Kidney capillary endothelial cell (primary cell): ENCODE measurements at regions not wholly inside any gene's neighbourhood (a gene's known extent, or its start where the extent isn't known, plus 50 kb on each side); places are given as distances from the start of the nearest gene placed in this dataset.

Experiments used
- DNase-seq: peaks from one replicate; pipeline ENCODE4 v3.0.0-alpha.2; 2018; ENCODE audit warnings: low spot score

DNA sequence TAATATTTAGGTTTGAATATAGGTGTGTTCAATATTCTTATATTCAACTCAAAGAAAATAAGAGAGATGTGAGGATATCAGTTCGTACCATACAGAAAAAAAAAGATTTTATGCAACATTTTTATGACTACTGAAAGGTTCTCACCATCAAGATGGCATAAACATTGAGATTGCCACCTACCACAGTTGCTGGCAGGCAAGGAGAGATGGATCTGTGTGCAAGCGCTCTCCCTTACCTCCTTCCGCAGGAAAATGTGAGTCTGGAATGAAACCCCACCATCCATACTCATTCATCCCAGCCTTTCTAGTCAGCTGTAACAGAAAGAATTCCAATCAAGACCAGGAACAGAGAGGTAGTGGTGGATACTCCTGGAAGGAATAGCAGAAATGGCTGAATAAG lies 376.9 kb downstream of the PPP3CA start:
- DNase-seq, result no peak

DNA sequence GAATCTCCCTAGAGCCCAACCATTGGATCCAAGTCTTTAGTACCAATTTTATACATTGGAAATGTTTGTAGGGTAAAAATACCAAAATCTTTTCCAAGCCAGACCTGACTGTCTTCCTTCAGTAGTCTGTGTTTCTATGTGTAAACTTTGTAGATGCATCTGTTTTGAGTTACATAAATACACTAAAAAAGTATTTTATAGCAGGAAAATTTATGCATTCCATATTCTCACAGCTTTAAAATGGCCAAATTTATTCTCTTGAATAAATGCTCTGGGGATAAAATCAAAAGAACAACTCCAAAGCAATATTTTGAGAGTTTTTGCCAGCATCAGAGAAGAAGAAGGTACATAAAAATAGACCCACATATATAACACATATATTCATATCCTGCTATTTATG lies 377.4 kb downstream of the PPP3CA start:
- DNase-seq, result no peak

DNA sequence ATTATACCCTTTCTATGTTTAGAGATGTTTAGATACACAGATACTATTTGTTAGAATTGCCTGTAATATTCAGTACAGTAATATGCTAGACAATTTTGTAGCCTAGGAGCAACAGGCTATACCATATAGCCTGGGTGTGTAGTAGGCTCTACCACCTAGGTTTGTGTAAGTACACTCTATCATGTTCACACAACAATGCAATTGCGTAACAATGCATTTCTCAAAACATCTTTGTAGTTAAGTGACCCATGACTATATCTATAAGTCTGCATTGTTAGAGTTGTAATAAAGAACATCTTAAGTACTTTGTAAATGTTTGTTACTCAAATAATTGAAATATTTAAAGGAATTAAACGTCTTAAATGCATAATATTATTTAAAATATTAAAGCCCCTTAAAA lies 379.3 kb downstream of the PPP3CA start:
- no peak for DNase-seq

DNA sequence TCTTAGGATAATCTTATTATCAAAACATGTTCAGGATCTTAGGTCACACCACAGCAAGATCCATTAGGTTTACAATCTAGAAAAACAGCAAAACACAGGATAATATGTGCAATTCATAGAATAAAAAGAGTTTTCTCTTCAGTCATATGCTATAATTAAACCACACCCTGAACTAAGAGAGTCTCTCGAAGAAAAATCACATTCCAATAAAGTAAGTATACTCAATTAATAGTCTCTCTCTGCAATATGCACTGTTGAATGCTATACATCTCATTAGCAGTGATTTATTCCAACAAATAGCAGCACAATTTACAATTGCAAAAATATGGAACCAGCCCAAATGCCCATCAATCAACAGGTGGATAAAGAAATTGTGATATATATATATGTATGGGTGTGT lies 383.7 kb downstream of the PPP3CA start:
- no peak for DNase-seq

DNA sequence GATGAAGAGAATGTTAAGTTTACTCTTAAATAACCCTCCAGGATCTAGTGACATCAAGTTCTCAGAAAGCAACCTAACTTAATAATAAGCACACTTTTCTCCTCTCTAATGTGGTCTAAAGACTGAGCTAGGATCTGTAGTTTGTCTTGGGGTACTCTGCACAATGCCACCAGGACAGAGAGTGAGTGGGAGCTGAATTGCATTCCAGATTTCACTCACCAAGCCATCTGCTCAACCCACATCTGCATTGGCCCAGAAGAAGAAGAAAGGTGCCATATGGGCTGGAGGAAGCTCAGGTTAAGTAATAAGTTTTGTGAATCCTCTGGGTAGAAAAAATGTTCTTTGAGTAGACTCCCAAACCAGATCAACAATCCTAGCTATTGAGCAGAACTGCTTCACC lies 384.6 kb downstream of the PPP3CA start:
- DNase-seq, result no peak

DNA sequence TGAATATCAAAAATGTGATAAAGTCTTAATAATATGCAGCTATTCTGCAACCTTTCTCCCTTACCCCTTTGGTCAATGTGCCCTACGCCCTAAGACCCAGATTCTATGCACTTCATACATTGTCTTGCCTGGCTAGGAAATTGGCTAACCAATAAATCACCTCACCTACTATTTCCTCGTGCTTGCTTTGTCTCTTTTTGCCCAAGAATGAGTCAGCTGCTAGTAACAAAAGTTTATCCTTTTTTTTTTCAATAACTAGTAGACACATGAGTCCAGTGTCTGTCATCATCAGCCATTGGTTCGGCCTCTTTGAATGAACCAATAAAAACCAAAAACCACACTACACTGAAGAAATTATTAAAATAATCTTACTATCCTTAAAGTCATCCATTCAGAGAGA lies 387.1 kb downstream of the PPP3CA start:
- peak; percentile 2 for DNase-seq

DNA sequence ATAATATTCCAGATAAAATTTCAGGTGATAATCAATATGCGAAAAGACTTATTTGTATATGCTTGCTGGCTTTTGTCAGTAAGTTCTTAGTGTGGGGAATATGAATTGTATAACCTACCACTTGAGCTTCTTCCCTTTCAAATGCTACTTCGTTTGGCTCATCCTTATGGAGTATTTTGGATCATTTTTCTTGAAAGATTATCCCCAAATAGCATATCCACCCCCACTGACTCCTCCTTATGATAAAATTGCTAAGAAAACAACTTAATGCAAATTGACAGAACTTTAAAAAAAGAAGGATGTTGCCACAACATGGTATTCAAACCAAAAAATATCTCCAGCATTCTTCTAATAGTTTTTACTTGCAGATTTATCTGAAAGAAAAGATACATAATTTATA lies 393.3 kb downstream of the PPP3CA start:
- DNase-seq, result no peak

DNA sequence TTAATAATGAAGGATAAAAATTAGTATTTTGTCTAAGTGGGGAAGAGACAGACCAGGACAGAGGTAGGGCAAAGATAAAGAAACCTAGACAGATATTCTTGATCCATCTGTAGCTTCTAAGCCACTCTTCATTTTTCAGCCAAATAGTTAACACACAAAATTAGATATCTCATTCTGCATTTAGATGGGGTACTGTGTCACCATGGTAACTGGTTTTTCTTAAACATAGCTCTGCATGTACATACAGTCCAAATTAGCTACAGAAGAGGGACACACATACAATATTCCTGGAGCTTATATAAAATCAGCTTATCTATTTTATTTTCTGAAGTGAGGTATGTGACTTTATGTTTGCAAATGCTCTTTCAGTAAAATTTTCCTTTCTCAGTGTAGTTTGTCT lies 393.7 kb downstream of the PPP3CA start:
- no peak for DNase-seq

DNA sequence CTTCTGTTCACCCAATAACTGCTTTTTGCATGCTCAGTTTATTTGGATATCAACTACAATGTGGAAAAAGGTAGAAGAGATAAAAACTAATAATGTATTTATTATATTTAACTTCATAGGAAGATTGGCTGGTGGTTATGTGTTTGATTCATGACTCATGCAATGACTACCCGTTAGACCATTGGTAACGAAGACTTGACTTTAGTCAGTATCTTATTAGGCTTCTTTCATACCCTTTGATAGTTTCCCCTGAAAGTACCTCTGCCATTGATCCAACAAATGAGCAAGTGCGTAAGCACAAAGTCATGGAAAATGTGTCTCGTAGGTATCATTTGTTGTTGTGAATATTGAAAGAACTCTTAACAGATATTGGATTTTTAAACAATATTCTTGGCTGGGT lies 394.7 kb downstream of the PPP3CA start:
- no peak for DNase-seq

DNA sequence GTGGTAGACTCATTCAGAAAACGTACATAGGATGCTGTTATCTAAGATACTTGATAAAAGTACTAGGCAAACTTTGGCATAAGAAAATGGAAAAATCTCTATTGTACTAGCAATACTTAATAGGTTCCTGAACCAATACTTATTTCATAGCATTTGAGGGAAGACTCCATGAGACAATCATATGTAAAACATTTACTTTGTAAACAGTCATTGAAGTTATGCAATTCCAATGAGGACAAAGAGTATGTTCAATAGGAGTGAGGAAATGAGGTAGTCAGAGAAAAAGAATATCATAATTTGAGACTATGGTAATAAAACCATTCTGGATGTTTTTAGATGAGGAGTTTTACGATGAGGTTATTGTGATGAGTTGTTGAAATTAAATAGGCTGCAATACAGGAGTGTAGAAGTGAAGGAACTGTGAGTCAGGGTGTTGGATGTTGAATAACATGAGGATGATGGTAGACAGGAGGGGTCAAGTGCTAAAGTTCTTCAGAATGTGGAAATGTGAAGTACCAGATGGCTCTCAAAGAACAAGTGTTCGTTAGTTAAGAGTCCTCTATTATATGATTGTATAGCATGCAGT lies 397.9 kb downstream of the PPP3CA start:
- no peak for DNase-seq

DNA sequence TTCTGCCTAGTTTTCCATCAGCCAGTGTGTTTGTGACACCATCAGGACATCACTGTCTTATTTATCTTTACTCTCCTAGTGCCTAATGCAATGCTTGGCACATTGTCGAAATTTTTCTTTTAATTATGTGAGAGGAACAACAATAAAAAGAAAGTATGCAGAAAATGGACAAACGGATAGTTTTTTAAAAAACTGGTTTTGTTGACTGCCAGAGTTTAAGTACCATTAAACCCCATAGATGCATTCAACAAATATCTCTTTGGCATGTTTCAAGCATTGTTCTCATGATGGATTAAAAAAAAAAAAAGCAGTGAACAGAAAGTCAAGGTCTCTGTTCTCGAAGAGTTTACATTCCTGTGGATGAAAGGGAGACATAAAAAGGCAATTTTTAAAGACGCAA lies 398.4 kb downstream of the PPP3CA start:
- no peak for DNase-seq

DNA sequence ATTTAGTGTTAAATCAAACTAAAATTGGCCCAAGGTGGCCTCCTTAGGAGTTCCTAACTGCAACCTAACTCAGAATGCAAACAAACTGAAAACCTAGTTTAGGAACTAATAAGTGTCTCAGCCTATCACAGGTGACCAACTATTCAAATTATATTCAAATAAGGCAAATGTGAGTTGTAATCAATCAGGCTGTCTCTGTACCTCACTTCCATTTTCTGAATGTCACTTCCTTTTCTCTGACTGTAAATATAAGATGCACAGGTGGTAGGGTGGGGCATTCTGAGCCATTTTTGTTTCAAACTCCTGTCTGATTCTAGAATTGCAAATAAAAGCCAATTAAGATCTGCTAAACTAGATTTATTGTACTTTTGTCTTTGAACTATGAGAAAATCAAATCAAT lies 401.5 kb downstream of the PPP3CA start:
- no peak for DNase-seq

DNA sequence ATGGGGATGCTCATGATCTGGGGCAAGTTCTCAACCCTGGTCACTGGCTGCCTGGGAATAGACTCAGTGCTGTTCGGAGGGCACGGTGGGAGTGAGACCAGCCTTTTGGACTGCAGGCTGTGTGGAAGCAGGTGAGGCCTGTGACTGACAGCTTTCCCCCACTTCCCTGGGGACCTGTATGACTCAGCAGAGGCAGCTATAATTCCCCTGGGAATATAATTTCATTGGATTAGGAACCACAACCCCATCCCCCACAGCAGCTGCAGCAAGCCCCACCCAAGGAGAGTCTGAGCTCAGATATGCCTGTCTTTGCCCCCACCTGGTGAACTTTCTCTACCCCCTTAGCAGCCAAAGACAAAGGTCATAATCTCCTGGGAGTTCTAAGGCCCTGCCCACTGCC lies 408.6 kb downstream of the PPP3CA start:
- DNase-seq, result no peak

DNA sequence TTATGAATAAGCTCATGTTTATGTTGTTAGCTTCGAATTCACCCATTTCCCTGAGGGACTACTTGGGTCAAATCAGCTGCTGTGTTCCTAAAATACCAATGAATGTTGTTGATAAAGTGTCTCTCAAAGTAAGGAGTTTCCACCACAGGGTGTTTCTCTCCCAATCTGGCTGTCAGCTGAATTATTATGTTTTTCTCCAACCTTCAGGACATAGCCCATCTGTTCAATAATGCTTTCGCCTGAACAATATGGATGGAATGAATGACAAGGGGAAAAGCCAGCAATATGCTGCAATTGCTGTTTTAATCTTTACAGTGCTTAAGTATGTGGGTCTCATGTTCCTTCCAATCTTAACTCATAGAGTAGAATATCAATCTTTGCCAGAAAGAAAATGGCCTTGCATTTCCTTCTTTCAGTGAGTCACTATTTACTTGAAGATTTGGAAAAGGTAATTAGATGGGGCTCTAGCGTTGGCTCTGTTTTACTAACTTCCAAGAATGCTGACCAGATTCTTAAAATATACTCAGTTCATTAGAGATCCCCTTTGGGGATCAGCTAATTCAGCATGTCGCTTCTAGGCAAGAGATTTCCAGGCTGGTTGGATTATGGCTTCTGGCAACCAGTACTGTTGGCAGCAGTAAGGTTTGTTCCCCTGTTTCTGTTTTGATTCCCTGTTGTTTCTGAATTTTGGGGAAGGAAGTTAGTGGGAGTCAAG lies 410.5 kb downstream of the PPP3CA start:
- no peak for DNase-seq

DNA sequence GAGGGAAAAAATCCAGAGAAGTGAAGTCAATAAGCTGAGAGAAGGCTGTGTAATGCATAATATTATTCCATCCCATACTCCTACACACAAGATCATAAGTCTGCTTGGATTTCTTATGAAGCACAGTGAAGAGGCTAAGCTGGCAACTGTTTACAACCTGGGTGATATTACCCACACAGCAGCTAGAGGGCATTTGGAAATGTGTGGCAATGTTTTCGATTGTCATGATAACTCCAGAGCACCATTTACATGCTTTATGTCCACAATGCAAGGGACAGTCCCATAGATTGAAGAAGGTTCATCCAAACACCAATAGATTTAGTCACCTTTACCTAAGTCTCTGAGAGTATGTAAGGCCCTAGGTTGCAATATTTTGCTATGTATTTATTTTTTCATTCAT lies 412.2 kb downstream of the PPP3CA start:
- no peak for DNase-seq

DNA sequence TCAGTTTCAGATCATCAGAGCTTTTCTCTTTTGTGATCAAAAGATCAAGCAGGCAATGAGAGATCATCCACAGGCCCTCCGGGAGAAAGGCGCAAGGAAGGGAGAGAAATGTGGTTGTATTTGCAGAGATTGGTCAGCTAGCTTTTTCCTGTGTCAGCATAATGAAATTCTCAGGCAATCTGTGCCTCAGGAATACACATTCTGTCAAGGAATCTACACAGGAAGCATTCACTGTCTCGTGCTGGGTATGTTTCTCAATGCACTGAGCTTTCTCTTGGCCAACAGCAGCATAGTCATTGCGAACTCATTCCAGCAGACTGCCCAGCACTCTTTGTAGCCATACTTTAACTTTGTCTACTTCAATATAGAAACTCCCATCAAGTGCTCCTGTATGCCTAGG lies 413.7 kb downstream of the PPP3CA start:
- no peak for DNase-seq

DNA sequence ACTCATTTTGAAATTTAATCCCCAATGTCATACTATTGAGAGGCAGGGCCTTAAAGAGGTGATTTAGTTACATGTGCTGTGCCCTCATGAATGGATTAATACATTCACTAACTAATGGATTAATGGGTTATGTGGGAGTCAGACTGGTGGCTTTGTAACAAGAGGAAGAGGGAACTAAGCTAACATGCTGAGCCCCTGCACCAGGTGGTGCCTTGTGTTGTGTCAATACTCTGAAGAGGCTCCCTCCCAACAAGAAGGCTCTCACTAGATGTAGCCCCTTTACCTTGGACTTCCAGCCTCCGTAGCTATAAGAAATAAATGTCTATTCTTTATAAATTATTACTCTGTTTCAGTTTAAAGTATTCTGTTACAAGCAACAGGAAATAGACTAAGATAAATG lies 411.9 kb upstream of the EMCN start:
- no peak for DNase-seq

DNA sequence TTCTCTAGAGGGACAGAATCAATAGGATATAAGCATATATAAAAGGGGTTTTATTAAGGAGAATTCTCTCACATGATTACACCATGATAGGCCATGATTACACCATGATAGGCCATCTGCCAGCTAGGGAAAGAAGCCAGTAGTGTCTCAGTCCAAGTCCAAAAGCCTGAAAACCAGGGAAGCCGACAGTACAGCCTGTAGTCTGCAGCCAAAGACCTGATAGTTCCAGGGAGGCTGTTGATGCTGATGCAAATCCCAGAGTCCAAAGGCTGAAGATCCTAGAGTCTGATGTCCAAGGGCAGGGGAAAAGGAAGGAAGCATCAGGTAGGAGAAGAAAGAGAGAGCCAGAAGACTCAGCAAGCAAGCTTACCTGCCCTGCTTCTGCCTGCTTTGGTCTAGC lies 411.3 kb upstream of the EMCN start:
- no peak for DNase-seq

DNA sequence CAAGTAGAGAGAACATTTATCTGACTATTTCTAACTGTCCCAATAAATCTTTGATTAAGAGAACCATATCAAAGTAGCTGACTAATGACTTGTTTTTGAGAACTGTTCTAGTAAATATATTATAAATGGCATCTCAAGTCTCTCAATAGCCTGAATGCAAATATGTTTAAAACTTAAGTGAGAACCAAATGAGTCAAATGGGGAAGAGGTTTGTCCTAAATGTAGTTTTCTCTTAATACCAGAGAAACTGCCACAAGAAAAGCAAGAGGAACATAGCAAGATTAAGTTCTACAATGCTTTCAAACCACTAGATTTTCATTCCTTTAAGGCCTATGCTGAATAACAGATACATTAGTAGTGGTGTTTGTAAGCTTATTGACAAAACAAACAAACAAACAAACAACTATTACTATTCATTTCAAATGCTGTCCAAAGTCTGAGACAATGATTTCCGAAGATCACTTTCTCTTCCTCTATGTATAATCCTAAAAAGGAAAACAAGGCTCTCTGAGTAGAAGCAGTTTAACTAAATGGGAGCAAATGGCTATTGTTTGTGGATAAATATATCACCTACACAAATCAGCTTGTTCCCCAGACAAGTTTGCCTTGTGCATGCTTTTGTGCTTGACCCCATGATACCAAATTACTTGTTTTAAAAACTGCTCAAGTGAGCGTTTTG lies 408.4 kb upstream of the EMCN start:
- DNase-seq, result no peak

DNA sequence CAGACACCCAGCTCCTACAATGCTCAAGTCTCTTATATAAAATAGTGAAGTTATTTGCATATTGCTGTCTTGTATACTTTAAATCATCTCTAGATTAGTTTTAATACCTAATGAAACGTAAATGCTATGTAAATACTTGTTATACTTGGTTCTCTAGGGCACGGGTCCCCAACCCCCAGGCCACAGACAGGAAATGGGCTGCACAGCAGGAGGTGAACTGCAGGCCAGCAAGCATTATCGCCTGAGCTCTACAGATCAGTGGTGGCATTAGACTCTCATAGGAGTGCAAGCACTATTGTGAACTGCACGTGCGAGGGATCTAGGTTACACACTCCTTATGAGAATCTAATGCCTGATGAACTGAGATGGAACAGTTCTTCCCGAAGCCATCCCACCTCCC lies 395.9 kb upstream of the EMCN start:
- no peak for DNase-seq

DNA sequence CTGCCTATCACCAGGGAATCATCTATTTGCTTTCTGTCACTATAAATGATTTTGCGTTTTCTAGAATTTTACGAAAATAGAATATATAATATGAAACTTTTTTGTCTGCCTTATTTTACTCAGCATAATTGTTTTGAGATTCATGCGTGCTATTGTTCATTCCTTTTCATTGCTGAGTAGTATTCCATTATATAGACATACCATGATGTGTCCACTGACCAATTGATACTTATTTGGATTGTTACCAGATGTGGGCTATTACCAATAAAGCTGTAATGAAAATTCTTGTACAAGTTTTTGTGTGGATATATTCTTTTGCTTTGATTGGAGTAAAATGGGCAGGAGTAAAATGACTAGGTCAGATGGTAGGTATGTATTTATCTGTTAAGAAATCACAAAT lies 390.7 kb upstream of the EMCN start:
- DNase-seq, result no peak

DNA sequence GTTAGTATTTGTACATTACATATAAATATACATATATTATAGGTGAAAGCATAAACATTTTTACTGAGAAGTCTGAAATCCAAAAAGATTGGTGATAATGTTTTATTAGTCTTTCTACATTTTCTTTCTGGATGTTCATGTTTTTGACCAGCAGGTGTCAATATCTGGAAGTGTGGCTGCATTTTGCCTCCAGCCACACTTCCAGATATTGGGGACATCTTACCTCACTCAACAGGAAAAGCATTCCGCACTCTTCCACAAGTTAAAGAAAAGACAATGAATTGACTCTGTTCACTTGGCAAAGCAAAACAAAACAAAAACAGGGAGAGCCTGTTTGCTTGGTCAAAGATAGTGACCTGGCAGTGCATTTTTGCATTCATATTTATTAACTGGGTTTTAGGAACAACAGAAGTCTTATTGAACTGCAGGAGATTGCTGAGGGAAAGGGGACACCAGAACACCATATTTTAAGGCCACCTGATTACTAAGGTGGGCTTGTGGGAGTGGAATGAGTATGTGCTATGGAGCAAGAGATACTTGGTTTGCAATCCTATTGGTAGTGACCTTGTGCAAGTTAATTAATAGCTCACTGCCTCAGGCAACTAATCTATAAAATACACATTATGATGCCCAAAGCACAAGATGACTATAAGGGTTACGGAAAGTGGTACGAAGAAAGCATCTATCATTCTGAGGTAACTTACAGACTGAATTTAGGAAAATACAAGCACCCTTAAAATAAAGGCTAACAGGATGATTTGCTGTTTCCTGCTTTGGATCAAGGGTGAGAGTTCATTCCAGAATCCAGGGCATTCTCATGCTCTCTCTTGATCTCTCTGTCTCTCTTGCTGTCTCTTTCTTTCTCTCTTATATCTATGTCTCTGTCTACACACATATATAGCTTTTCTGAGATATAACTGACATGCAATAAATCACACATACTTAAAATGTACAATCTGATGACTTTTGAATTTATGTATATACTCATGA lies 389.9 kb upstream of the EMCN start:
- DNase-seq, result peak; percentile 7

DNA sequence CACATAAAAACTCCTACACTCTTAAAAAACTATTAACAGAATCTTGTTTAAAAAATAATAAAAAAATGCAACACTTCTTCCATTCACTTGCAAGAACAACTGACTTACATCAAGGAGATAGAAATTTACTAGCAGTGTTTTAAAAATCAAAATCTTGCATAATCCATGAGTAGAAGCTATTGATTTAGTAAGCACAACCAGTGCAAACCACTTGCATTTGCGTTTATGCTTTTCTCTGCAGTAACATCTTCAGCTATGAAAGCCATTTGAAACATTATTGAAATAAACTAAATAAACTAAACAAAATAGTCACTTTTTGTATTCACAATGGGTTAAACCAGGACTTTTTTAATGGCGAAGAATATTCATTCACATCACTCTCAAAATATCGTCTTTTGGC lies 389.2 kb upstream of the EMCN start:
- DNase-seq, result no peak
